Neural cell (in vitro differentiated cells): ENCODE measurements at regions not wholly inside any gene's neighbourhood (a gene's known extent, or its start where the extent isn't known, plus 50 kb on each side); places are given as distances from the start of the nearest gene placed in this dataset.

ENCODE experiments used
- H2AFZ ChIP-seq: fragments of 200-600, 300-800 bp; sonication (generic), shearing (Covaris generic); 2 replicates; pipeline ENCODE4 v1.6.0; 2014; ENCODE audit warnings: low read depth, mild to moderate bottlenecking, antibody characterized with exemption, low read length, moderate library complexity
- H3F3A ChIP-seq: fragments of 200-600 bp; shearing (Covaris generic); 2 replicates; pipeline ENCODE4 v1.6.1; 2016; ENCODE audit warnings: mild to moderate bottlenecking, moderate library complexity, mixed read lengths, antibody characterized with exemption, low read length; ENCODE audit not compliant: insufficient read depth, poor library complexity, severe bottlenecking
- H3K27ac ChIP-seq: fragments of 200-600, 300-800 bp; sonication (generic), shearing (Covaris generic); 2 replicates; pipeline ENCODE4 v1.5.1; 2014; ENCODE audit warnings: mild to moderate bottlenecking, low read length, moderate library complexity
- H3K27me3 ChIP-seq: fragments of 300-800, 200-600 bp; sonication (generic), shearing (Covaris generic); 2 replicates; pipeline ENCODE4 v1.6.0; 2014; ENCODE audit warnings: mild to moderate bottlenecking, low read depth, low read length, moderate library complexity; ENCODE audit not compliant: insufficient read depth
- H3K36me3 ChIP-seq: fragments of 300-800, 200-600 bp; sonication (generic), shearing (Covaris generic); 2 replicates; pipeline ENCODE4 v1.5.1; 2014; ENCODE audit warnings: mild to moderate bottlenecking, antibody characterized with exemption, low read length, moderate library complexity; ENCODE audit not compliant: insufficient read depth
- H3K4me2 ChIP-seq: fragments of 300-800, 200-600 bp; sonication (generic), shearing (Covaris generic); 2 replicates; pipeline ENCODE4 v1.6.0; 2014; ENCODE audit warnings: mild to moderate bottlenecking, low read length
- H3K4me3 ChIP-seq: fragments of 300-800, 200-600 bp; sonication (generic), shearing (Covaris generic); 2 replicates; pipeline ENCODE4 v1.5.1; 2014; ENCODE audit warnings: mild to moderate bottlenecking, low read length, moderate library complexity
- H3K79me2 ChIP-seq: fragments of 200-600 bp; shearing (Covaris generic); replicated peaks from 2 replicates; pipeline ENCODE4 v1.6.0; 2014; ENCODE audit warnings: mild to moderate bottlenecking, low read length, moderate library complexity; ENCODE audit not compliant: insufficient read depth
- H3K9ac ChIP-seq: fragments of 300-800, 200-600 bp; sonication (generic), shearing (Covaris generic); 2 replicates; pipeline ENCODE4 v1.6.1; 2016; ENCODE audit warnings: mild to moderate bottlenecking, low read length, mixed read lengths
- H3K9me2 ChIP-seq: fragments of 200-600 bp; shearing (Covaris generic); 2 replicates; pipeline ENCODE4 v1.6.1; 2016; ENCODE audit warnings: mild to moderate bottlenecking, low read length, mixed read lengths; ENCODE audit not compliant: insufficient read depth
- H3K9me3 ChIP-seq: fragments of 200-600, 300-800 bp; sonication (generic), shearing (Covaris generic); 2 replicates; pipeline ENCODE4 v1.6.1; 2016; ENCODE audit warnings: mild to moderate bottlenecking, mixed run types, low read length, moderate library complexity, mixed read lengths
- H4K20me1 ChIP-seq: fragments of 200-600 bp; shearing (Covaris generic); 2 replicates; pipeline ENCODE4 v1.6.1; 2016; ENCODE audit warnings: mild to moderate bottlenecking, mixed run types; ENCODE audit not compliant: insufficient read depth
- CTCF ChIP-seq: fragments of 450-650 bp; IDR thresholded peaks from 2 replicates; pipeline ENCODE4 v1.5.1; 2014; ENCODE audit warnings: antibody characterized with exemption, mild to moderate bottlenecking, moderate library complexity; ENCODE audit not compliant: poor library complexity, severe bottlenecking
- EP300 ChIP-seq: fragments of 450-650 bp; conservative IDR thresholded peaks from 2 replicates; pipeline ENCODE4 v1.6.1; 2014; ENCODE audit warnings: antibody characterized with exemption, mild to moderate bottlenecking, moderate library complexity; ENCODE audit not compliant: poor library complexity, severe bottlenecking
- EZH2 ChIP-seq: fragments of 200-600, 300-800 bp; shearing (Covaris generic), sonication (generic); IDR thresholded peaks from 2 replicates; pipeline ENCODE4 v1.6.1; 2014; ENCODE audit warnings: antibody characterized with exemption, low read length, borderline replicate concordance, mild to moderate bottlenecking; ENCODE audit not compliant: insufficient read depth, poor library complexity, severe bottlenecking
- MXI1 ChIP-seq: fragments of 450-650 bp; conservative IDR thresholded peaks from 2 replicates; pipeline ENCODE4 v1.6.1; 2014; ENCODE audit warnings: antibody characterized with exemption, mild to moderate bottlenecking; ENCODE audit not compliant: poor library complexity, severe bottlenecking
- POLR2AphosphoS5 ChIP-seq: IDR thresholded peaks from 2 replicates; pipeline ENCODE4 v1.6.1; 2012
- RAD21 ChIP-seq: fragments of 450-650 bp; conservative IDR thresholded peaks from 2 replicates; pipeline ENCODE4 v1.6.1; 2014; ENCODE audit warnings: antibody characterized with exemption, mild to moderate bottlenecking, moderate library complexity
- REST ChIP-seq: IDR thresholded peaks from 2 replicates; pipeline ENCODE4 v1.6.1; 2012; ENCODE audit warnings: borderline replicate concordance
- SMC3 ChIP-seq: fragments of 450-650 bp; conservative IDR thresholded peaks from 2 replicates; pipeline ENCODE4 v1.6.1; 2014; ENCODE audit warnings: antibody characterized with exemption, mild to moderate bottlenecking, moderate library complexity; ENCODE audit not compliant: poor library complexity
- TAF1 ChIP-seq: IDR thresholded peaks from 2 replicates; pipeline ENCODE4 v1.6.1; 2012; ENCODE audit warnings: low read depth

- Histone ChIP-seq H2AFZ (no peak overlapping the region), H3K27ac (no peak overlapping the region), H3K27me3 (no peaks in the 10 kb centered on the region), H3K79me2 (no peaks in the 10 kb centered on the region), H3F3A (no peaks in the 10 kb centered on the region), H3K9me3 (no peaks in the 10 kb centered on the region), H4K20me1 (no peaks in the 10 kb centered on the region), H3K4me2 (no peak overlapping the region), H3K9ac (no peak overlapping the region), H3K4me3 (no peak overlapping the region), H3K9me2 (no peaks in the 10 kb centered on the region), H3K36me3 (no peaks in the 10 kb centered on the region)
- TF ChIP-seq MXI1 = no peak
- no peak for TF ChIP-seq EZH2
- TF ChIP-seq SMC3 = no peak
- no peak for TF ChIP-seq REST
- no peak for TF ChIP-seq RAD21
- no peak for TF ChIP-seq TAF1
- no peak for TF ChIP-seq EP300
- TF ChIP-seq POLR2AphosphoS5 = no peak
- TF ChIP-seq CTCF = no peak
These were observed 67.9 kb downstream of the TTLL2 start for GRCh38 chr6:167392631-167393316.

- Histone ChIP-seq H3K27me3 (no peaks in the 10 kb centered on the region), H3K9me2 (no peaks in the 10 kb centered on the region), H3K9me3 (no peaks in the 10 kb centered on the region), H3K4me3 (no peak overlapping the region), H3K79me2 (no peaks in the 10 kb centered on the region), H3K4me2 (no peak overlapping the region), H4K20me1 (no peaks in the 10 kb centered on the region), H3F3A (no peaks in the 10 kb centered on the region), H3K9ac (no peak overlapping the region), H3K27ac (no peak overlapping the region), H2AFZ (no peak overlapping the region), H3K36me3 (no peaks in the 10 kb centered on the region)
- TF ChIP-seq MXI1 (no peak), POLR2AphosphoS5 (no peak), CTCF (no peak), SMC3 (no peak), EZH2 (no peak), EP300 (no peak), TAF1 (no peak)
These were observed 68.8 kb downstream of the TTLL2 start for GRCh38 chr6:167393731-167394130.
